22Rv1 (cell line): ENCODE measurements at regions not wholly inside any gene's neighbourhood (a gene's known extent, or its start where the extent isn't known, plus 50 kb on each side); places are given as distances from the start of the nearest gene placed in this dataset.
"Not testable (repeated sequence)": the region's sequence is repeated elsewhere in the genome, so short reads cannot be mapped to it uniquely, and the experiment has no call there.

Experiments used
- CTCF ChIP-seq: fragments of 450-650 bp; IDR thresholded peaks from 2 replicates; pipeline ENCODE4 v1.5.1; 2017; ENCODE audit warnings: mild to moderate bottlenecking
- ZFX ChIP-seq: fragments of 450-650 bp; IDR thresholded peaks from 2 replicates; pipeline ENCODE4 v1.6.1; 2017; ENCODE audit warnings: antibody characterized with exemption, borderline replicate concordance

GRCh38 chr12:107517816-107518215 lies 167.8 kb upstream of the PWP1 start:
- not testable (repeated sequence) for TF ChIP-seq CTCF, ZFX
